C4-2B (cell line): ENCODE measurements at regions not wholly inside any gene's neighbourhood (a gene's known extent, or its start where the extent isn't known, plus 50 kb on each side); places are given as distances from the start of the nearest gene placed in this dataset.

Source experiments
- ZFX ChIP-seq: fragments of 450-650 bp; IDR thresholded peaks from 2 replicates; pipeline ENCODE4 v1.6.1; 2017
- TF ChIP-seq, protein P1 (sequence below): fragments of 450-650 bp; conservative IDR thresholded peaks from 2 replicates; pipeline ENCODE4 v1.5.1; 2017; ENCODE audit warnings: mild to moderate bottlenecking

DNA sequence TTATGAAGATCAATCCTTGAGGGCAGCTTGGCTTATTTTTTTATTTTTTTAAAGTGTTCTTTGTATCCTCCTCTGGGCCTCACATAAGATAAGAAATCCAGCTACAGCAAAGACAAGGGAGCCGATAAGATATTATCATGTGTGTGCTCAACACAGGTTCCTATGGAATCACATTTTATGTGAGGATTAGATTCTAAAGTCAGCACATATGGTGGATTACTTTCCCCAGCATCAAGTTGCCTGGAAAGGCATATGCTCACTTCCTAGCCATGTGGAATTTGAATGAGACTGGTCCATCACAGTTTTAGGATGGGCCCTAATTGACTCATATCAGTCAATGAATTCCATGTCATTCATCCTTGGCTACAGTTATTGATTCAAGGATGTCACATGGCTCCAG, 456.9 kb upstream of the LRRC7 start:
- TF ChIP-seq, protein P1, sequence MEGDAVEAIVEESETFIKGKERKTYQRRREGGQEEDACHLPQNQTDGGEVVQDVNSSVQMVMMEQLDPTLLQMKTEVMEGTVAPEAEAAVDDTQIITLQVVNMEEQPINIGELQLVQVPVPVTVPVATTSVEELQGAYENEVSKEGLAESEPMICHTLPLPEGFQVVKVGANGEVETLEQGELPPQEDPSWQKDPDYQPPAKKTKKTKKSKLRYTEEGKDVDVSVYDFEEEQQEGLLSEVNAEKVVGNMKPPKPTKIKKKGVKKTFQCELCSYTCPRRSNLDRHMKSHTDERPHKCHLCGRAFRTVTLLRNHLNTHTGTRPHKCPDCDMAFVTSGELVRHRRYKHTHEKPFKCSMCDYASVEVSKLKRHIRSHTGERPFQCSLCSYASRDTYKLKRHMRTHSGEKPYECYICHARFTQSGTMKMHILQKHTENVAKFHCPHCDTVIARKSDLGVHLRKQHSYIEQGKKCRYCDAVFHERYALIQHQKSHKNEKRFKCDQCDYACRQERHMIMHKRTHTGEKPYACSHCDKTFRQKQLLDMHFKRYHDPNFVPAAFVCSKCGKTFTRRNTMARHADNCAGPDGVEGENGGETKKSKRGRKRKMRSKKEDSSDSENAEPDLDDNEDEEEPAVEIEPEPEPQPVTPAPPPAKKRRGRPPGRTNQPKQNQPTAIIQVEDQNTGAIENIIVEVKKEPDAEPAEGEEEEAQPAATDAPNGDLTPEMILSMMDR: no peak
- no peak for TF ChIP-seq ZFX
